Stimulated activated CD8-positive, alpha-beta memory T cell treated with anti-CD3 and anti-CD28 coated beads, Interleukin-7, amount 100 ng/mL, for 48 hours (primary cell): ENCODE measurements at regions not wholly inside any gene's neighbourhood (a gene's known extent, or its start where the extent isn't known, plus 50 kb on each side); places are given as distances from the start of the nearest gene placed in this dataset.

Source experiments
- DNase-seq, 2 donors: peaks; one replicate each; pipeline ENCODE4 v3.0.0-alpha.2; 2020; ENCODE audit warnings: low read depth in 1 of 2; ENCODE audit errors: extremely low read depth in 1 of 2

DNA sequence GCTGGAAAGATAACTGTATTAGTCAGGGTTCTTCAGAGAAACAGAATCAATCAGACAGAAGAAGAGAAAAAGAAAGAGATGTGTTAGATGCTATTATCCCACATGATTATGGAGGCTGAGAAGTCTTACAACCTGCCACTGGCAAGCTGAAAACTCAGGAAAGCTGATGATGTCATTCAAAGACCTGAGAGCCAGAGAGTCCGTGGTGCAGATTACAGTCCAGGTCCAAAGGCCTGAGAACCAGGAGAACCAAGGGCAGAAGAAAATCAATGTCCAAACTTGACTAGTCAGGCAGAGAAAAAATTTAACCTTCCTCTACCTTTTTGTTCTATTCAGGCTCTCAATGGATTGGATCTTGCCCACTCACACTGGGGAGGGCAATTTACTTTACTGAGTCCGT is 172.5 kb downstream of the QDPR start:
- no peak for DNase-seq

GRCh38 chr4:17336986-17337385 is 174.9 kb downstream of the QDPR start:
- DNase-seq: no peak

DNA sequence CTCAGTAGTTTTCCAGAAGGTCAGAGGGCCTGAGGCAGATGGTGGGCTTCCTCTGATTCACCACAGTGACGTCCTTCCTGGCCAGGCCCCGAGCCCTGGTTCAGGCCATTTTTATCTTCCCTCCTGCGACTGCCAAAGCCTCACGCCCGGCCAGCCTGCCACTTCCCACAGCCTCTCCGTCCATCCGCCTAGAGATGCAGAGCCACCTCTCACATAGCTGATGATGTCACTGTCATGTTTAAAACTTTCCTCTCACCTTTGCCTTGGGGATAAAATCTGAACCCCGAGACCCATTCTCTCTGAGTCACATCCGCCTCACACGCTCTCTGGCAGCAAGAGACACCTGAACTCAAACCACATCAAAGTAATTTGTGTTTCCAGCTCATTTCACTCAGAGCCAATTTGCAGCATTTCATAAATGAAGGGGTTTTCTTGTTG is 175.3 kb downstream of the QDPR start:
- peak; percentile 31 to 75 for DNase-seq

GRCh38 chr4:17336069-17336468 is 175.8 kb downstream of the QDPR start:
- no peak for DNase-seq

DNA sequence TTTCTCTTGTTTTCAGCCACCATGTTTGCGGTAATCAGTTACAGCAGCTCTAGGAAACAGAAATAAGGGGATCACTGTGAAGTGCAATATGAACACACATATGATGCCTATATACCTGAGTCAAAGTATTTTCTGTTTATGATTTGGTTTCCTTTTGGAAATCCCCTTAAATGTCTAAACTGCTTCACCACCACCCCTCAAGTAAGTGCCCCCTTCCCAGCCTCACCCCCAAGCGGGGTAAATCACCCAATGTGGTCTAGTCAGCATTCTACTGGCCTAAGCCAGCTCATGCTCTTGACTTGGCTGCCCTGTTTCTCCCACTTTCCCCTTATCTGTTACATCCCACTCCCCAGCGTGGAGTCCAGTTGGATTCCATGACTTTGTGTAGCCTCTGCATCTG is 176.5 kb downstream of the QDPR start:
- DNase-seq: peak in 1 of 2 donors; percentile 18

DNA sequence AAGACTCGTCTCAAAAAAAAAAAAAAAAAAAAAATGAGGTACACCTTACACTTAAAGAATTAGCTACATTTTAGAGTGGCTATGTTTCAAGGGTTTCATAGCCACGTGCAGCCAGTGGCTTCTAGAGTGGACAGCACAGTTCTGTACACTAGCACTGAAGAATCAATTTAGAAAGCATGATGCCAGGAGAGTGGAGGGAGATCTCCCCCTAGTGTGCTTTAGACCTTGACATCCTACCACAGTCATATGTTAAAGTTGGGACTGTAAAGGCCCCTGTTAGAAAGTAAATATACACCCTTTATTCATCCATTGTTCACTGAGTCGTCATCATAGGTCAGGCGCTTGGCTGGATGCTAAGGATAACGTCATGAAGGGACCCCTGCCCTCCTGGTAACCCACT is 179.4 kb downstream of the QDPR start:
- DNase-seq: no peak

DNA sequence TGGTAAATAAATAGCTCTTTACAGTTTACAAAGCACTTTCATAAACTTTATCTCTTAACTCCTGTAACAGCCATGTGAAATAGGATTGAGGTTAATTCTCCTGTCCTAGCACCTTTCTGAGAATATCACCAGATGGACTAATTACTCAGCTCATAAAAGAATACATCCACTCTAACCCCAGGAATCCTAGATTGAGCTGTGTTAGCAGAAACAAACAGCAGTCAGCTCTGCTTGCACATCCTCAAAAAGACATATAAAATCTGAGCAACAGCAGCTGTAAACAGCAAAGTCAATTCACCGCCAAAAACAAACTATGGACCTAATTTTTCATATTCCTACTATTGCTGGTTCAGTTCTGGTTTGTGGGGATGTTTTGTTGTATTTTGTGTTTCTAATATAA is 182.8 kb downstream of the QDPR start:
- no peak for DNase-seq

DNA sequence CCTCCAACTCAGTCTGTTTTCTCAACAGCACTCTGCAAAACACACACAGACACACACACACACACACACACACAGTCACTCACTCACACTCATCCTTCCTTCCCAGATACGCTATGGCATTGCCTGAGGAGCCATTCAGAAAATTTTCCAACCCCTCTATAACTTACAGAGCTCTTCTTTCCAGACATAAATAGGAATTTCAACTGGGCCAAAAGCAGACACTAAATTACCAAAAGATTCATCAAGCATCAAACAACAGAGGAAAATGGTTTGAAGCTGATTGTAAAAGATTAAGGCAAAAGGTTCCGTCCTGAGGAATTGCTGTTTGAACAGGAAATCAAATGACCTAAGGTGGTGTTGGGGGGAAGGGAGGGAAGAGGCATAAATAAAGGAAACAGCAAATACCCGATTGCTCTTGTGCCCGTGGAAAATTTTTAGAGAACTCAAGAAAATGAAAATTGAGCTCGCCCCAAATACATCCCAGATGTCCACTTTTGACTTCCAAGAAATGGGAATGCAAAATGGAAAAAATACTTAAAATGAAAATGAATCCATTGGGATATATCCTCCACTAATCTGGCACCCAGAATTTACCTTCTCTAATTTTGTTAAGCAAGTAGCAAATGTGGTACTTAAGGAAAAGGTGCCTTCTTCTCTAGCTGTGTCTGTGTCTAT is 183.6 kb downstream of the QDPR start:
- DNase-seq: no peak

DNA sequence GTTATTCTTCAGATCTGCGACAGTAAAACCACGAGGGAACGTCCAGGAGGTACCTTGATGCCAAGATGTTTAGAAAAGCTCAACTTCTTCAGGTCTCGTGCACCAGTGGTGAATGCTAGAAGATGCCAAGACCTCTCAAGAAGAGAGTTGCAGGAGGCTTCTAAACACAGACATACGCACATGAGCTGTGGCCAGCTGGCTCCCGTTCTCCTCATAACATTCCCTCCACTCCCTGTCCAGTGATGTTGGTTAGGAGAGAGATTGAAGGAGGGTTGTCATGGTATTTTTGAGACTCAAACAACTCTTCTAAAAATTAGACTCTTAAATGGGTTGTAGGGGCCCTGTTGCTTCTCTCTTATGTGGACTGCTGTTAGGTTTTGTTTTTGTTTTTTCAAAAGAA is 184.3 kb downstream of the QDPR start:
- DNase-seq: no peak

- no peak for DNase-seq
Measured at GRCh38 chr4:17326756-17327155, 185.1 kb downstream of the QDPR start.

- DNase-seq: no peak
Measured at GRCh38 chr4:17325098-17325497, 186.8 kb downstream of the QDPR start.

- no peak for DNase-seq
Measured at GRCh38 chr4:17324386-17324830, 187.5 kb downstream of the QDPR start.

DNA sequence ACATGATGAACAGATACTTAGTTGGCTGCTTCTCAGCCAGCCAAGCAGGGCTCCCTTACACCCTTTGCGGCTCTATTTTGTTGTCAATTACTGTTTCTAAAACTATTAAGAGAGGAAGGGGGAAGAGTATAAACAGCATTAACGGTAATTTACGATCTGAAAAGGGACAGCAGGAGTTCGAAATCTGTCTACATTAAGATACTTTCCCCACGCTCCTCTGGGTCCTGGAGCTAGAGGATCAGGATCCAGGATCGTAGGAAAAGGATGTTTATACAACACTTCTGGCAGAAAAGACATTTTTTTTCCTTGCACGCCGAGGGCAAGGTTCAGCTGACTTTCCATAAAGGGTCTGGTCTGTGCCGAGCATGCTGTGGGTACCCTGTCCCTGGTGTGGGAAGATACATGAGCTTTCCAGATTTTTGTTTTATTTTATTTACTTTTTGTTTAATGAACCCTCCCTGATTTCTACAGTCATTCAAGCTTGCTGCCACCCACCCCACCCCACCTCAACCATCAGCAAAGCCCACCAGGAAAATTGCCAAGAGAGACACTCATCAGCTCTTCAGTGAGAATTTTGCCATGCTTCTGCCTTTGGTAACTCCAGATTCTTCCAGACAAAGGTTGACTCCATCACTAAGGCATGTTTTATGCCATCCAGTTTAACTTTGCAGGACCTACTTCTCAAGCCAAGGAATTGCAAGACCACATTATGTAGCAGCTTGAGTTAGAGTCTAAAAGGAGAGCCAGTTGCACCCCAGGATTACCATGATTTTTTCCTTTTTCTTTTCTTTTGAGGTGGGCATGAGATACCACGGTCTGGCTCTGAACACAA is 188.1 kb downstream of the QDPR start:
- no peak for DNase-seq

DNA sequence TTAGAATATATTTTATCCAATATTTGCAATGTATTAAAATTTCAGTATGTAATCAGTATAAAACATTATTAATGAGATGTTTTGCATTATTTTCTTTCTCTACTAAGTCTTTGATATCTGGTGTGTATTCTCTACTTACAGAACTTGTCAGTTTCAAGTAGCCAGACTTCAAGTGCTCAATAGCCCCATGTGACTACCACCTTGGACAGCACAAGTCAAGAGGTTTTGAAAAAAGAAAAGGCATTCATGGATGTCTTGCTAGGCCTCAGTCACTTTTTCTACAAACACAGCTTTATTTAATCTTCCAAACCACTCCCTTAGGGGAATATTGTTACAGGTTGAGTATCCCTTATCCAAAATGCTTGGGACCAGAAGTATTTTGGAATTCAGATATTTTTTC is 189.4 kb downstream of the QDPR start:
- no peak for DNase-seq

- no peak for DNase-seq
Measured at GRCh38 chr4:17320046-17320445, 191.8 kb downstream of the QDPR start.

DNA sequence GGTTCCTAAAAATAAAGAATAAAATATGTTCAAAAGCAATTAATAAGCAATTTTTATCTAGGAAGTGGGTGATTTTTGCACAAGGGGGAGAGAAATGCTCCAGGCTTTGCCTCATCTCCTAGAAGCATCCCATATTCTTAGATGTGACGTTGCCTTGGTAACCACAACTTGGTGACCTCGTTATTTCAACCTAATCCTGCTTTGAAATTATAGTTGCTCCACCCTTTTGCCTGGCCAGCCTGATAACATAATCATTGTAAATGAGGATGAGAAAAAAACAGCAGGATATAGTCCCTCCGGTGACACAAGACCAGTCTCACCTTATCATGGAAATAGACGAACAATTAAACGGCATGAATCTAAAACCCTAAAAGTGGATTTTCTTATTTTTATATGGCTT is 194.4 kb downstream of the QDPR start:
- DNase-seq: no peak

GRCh38 chr4:17316566-17316965 is 195.3 kb downstream of the QDPR start:
- DNase-seq: no peak

DNA sequence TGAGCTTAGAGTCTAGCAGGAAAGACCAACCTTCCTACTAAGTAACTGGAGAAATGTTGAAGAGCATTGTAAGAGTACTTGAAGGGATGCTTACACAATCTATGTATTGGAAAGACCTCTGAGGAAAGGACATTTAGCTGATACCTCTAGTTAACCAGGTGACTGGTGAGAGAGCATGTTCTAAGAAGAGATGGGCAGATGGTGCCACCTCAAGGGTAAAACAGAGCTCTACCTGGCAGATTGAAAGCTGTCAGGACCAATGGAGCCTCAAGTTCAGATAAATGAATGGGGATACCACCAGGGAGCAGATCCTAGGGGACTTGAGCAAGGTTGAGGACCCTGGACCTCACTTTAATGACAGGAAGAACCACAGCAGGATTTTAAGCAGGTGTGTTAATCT is 196.4 kb downstream of the QDPR start:
- no peak for DNase-seq

- DNase-seq: no peak
Measured at GRCh38 chr4:17313194-17313593, 198.7 kb downstream of the QDPR start.

DNA sequence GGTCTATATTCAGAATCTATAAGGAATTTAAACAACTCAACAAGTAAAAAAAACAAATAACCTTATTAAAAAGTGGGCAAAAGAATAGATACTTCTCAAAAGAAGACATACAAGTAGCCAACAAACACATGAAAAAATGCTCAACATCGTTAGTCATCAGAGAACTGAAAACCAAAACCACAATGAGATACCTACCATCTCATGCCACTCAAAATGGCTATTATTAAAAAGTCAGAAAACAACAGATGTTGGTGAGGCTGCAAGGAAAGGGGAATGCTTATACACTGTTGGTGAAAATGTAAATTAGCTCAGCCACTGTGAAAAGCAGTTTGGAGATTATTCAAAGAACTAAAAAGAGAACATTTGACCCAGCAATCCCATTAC is 201.6 kb downstream of the QDPR start:
- no peak for DNase-seq

- DNase-seq: no peak
Measured at GRCh38 chr4:17309567-17310268, 202.2 kb downstream of the QDPR start.

- DNase-seq: no peak
Measured at GRCh38 chr4:17301869-17302268, 210.0 kb downstream of the QDPR start.
